IMR-90 (cell line): ENCODE measurements at regions not wholly inside any gene's neighbourhood (a gene's known extent, or its start where the extent isn't known, plus 50 kb on each side); places are given as distances from the start of the nearest gene placed in this dataset.

Experiments
- ATAC-seq: fragments of 200-7000 bp; cut with Tn5 transposase; 2 replicates; pipeline ENCODE4 v1.9.1; 2020; ENCODE audit warnings: low read depth, mild to moderate bottlenecking, moderate library complexity
- BruUV-seq: library from RNA; stranded (reverse); fragments of 400-500 nt; replicated peaks from 2 replicates; lab custom pipeline; 2021; lab: Mats Ljungman, UMichigan
- CTCF ChIA-PET: fragments of 300-600 bp; formaldehyde crosslinking; extraction: SDS; loops from one replicate; lab custom pipeline; 2021; ENCODE audit warnings: antibody characterized with exemption; lab: Yijun Ruan, JAX
- POLR2A ChIA-PET: fragments of 300-600 bp; sonication (Branson Sonifier 250); formaldehyde crosslinking; loops from one replicate; lab custom pipeline; 2022; ENCODE audit warnings: antibody characterized with exemption; ENCODE audit not compliant: unreplicated experiment; lab: Charles Lee
- DNase-seq: peaks from one replicate; pipeline ENCODE4 v3.0.0; 2013
- H2AFZ ChIP-seq: replicated peaks from 2 replicates; pipeline ENCODE3; 2013; ENCODE audit warnings: low read length, mild to moderate bottlenecking; ENCODE audit not compliant: poor library complexity
- H2AK5ac ChIP-seq: 2 replicates; pipeline ENCODE4 v1.6.1; 2013; ENCODE audit warnings: low read depth, low read length, inconsistent platforms
- H2AK9ac ChIP-seq: replicated peaks from 2 replicates; pipeline ENCODE3; 2013; ENCODE audit warnings: mild to moderate bottlenecking, low read depth, low read length, moderate library complexity; ENCODE audit not compliant: poor library complexity
- H2BK120ac ChIP-seq: 2 replicates; pipeline ENCODE4 v1.6.1; 2013; ENCODE audit warnings: low read depth, low read length, inconsistent platforms
- H2BK15ac ChIP-seq: 3 replicates; pipeline ENCODE4 v1.6.1; 2013; ENCODE audit warnings: low read depth, low read length, inconsistent platforms
- H2BK20ac ChIP-seq: 2 replicates; pipeline ENCODE4 v1.6.1; 2013; ENCODE audit warnings: low read depth, mild to moderate bottlenecking, inconsistent platforms, low read length, moderate library complexity
- H2BK5ac ChIP-seq: 2 replicates; pipeline ENCODE4 v1.6.1; 2013; ENCODE audit warnings: mild to moderate bottlenecking, low read depth, low read length, inconsistent platforms; ENCODE audit not compliant: poor library complexity, severe bottlenecking
- H3K14ac ChIP-seq: replicated peaks from 2 replicates; pipeline ENCODE4 v1.6.1; 2013; ENCODE audit warnings: low read depth, low read length, inconsistent platforms
- H3K18ac ChIP-seq: 2 replicates; pipeline ENCODE4 v1.6.1; 2013; ENCODE audit warnings: low read depth, low read length, control low read depth
- H3K23ac ChIP-seq: 2 replicates; pipeline ENCODE4 v1.6.1; 2013; ENCODE audit warnings: low read depth, low read length, inconsistent platforms
- H3K27ac ChIP-seq: 2 replicates; pipeline ENCODE4 v1.5.1; 2013; ENCODE audit warnings: mild to moderate bottlenecking, control low read depth, low read length; ENCODE audit not compliant: insufficient read depth
- H3K27me3 ChIP-seq: 2 replicates; pipeline ENCODE4 v1.6.1; 2013; ENCODE audit warnings: low read length; ENCODE audit not compliant: control insufficient read depth, insufficient read depth
- H3K36me3 ChIP-seq: 2 replicates; pipeline ENCODE4 v1.6.1; 2013; ENCODE audit warnings: low read length, mixed read lengths; ENCODE audit not compliant: control insufficient read depth, insufficient read depth
- H3K4ac ChIP-seq: 2 replicates; pipeline ENCODE4 v1.6.1; 2013; ENCODE audit warnings: low read depth, low read length, inconsistent platforms
- H3K4me1 ChIP-seq: 2 replicates; pipeline ENCODE4 v1.6.1; 2013; ENCODE audit warnings: low read length, mixed read lengths; ENCODE audit not compliant: control insufficient read depth, insufficient read depth
- H3K4me2 ChIP-seq: 2 replicates; pipeline ENCODE4 v1.6.1; 2013; ENCODE audit warnings: low read depth, mild to moderate bottlenecking, control low read depth, low read length, moderate library complexity
- H3K4me3 ChIP-seq: 2 replicates; pipeline ENCODE4 v1.5.1; 2013; ENCODE audit warnings: low read depth, mild to moderate bottlenecking, control low read depth, low read length, moderate library complexity; ENCODE audit not compliant: insufficient read depth
- H3K56ac ChIP-seq: 2 replicates; pipeline ENCODE4 v1.6.1; 2013; ENCODE audit warnings: low read length, inconsistent platforms; ENCODE audit not compliant: insufficient read depth; ENCODE audit errors: extremely low read depth
- H3K79me1 ChIP-seq, 2 experiments: 2 replicates each; pipeline ENCODE4 v1.6.1; 2013; ENCODE audit warnings: low read length in 2 of 2, inconsistent platforms in 1 of 2, low read depth in 1 of 2
- H3K9ac ChIP-seq: 2 replicates; pipeline ENCODE4 v1.6.1; 2013; ENCODE audit warnings: low read depth, low read length, control low read depth
- H3K9me1 ChIP-seq: 2 replicates; pipeline ENCODE4 v1.6.1; 2013; ENCODE audit warnings: low read length, inconsistent platforms; ENCODE audit not compliant: insufficient read depth
- H3K9me3 ChIP-seq: 2 replicates; pipeline ENCODE4 v1.6.1; 2013; ENCODE audit warnings: low read length; ENCODE audit not compliant: control insufficient read depth, insufficient read depth
- H4K20me1 ChIP-seq: 2 replicates; pipeline ENCODE4 v1.6.1; 2013; ENCODE audit warnings: low read length, inconsistent platforms; ENCODE audit not compliant: insufficient read depth
- H4K5ac ChIP-seq: 2 replicates; pipeline ENCODE4 v1.6.1; 2013; ENCODE audit warnings: mild to moderate bottlenecking, low read depth, low read length, control low read depth
- H4K8ac ChIP-seq, 2 experiments: 2 replicates each; pipeline ENCODE4 v1.6.1; 2013; ENCODE audit warnings: low read depth in 2 of 2, low read length in 2 of 2, control low read depth in 1 of 2, inconsistent platforms in 1 of 2
- H4K91ac ChIP-seq: 2 replicates; pipeline ENCODE4 v1.6.1; 2013; ENCODE audit warnings: low read depth, low read length, inconsistent platforms; ENCODE audit not compliant: insufficient read depth
- CEBPB ChIP-seq: IDR thresholded peaks from 2 replicates; pipeline ENCODE4 v1.6.1; 2012; ENCODE audit warnings: low read depth, low read length, improper control_type of control experiment
- MAFK ChIP-seq: IDR thresholded peaks from 2 replicates; pipeline ENCODE4 v1.6.1; 2012; ENCODE audit warnings: low read depth, low read length, improper control_type of control experiment
- MAZ ChIP-seq: IDR thresholded peaks from 2 replicates; pipeline ENCODE4 v1.6.1; 2012; ENCODE audit warnings: low read depth, mild to moderate bottlenecking, low read length, improper control_type of control experiment, moderate library complexity, borderline replicate concordance
- MXI1 ChIP-seq: IDR thresholded peaks from 2 replicates; pipeline ENCODE4 v1.6.1; 2012; ENCODE audit warnings: low read depth, mild to moderate bottlenecking, low read length, moderate library complexity, borderline replicate concordance
- NFE2L2 ChIP-seq: fragments of 150-350 bp; IDR thresholded peaks from 2 replicates; pipeline ENCODE4 v1.6.1; 2016; ENCODE audit warnings: low read depth, mild to moderate bottlenecking, low read length
- RAD21 ChIP-seq: IDR thresholded peaks from 2 replicates; pipeline ENCODE4 v1.6.1; 2012; ENCODE audit warnings: low read length, improper control_type of control experiment
- SMC3 ChIP-seq: fragments of 150-350 bp; IDR thresholded peaks from 2 replicates; pipeline ENCODE4 v1.6.1; 2016; ENCODE audit warnings: low read depth, mild to moderate bottlenecking, antibody characterized with exemption, low read length, moderate library complexity
- WGBS, 2 experiments: methylation state at CpG; one replicate each; pipeline versions ENCODE4 v1.1.5 to v1.1.7; 2013; ENCODE audit warnings: missing lambda C conversion rate in 2 of 2; ENCODE audit not compliant: insufficient read length in 1 of 2; ENCODE audit errors: extremely low coverage in 2 of 2; 5-methylcytosine and 5-hydroxymethylcytosine counted together
- dilution Hi-C: fragments of 300-500 bp; cut with HindIII; formaldehyde crosslinking; loops from one replicate; pipeline ENCODE4 v1.14.3; 2018; ENCODE audit warnings: low sequenced_read_pairs; ENCODE audit not compliant: unreplicated experiment
- in situ Hi-C: fragments of 300-500 bp; cut with MboI; formaldehyde crosslinking; loops from 3 replicates; pipeline ENCODE4 v1.14.3; 2019; ENCODE audit warnings: low sequenced_read_pairs, inconsistent platforms, mixed read lengths
- intact Hi-C: fragments of 100-400 bp; cut with micrococcal nuclease; formaldehyde crosslinking; loops from 2 replicates; pipeline ENCODE4 v1.10.0; 2022
- TF ChIP-seq, protein P1 (sequence below): fragments of 150-350 bp; IDR thresholded peaks from 2 replicates; pipeline ENCODE4 v1.6.1; 2017; ENCODE audit warnings: mild to moderate bottlenecking, antibody characterized with exemption, low read length, low read depth

DNA sequence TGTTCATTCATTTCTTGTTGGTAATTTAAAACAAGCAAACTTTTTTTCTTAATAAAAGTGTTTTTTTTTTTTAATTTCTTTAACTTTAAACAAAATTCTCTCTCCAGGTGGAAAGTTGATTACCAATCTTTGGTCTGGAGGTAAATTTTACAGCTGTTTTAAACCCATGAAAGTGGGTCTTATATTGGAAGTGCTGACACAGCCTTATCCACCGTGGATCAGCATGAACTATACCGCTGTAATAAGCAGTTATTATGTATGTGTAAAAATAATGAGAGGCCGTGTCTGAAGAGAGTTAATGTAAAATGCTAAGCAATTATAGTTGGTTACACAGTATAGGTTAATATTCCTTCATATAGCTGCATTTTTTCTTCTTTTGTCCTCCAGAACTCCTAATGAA lies 378.1 kb upstream of the ATP5MC3 start:
- no peak for ATAC-seq
- intact Hi-C loops, result no loop called here
- 70% methylated on average over 2 of the region's 3 CpGs; no CpG with 5 or more reads in 1 of the 2 experiments for WGBS, 2 experiments
- H4K20me1 ChIP-seq, result no peaks in the 10 kb centered on the region
- no peak overlapping the region for H2BK120ac ChIP-seq
- no peak overlapping the region for H3K14ac ChIP-seq
- no peaks in the 10 kb centered on the region for H3K9me1 ChIP-seq
- H4K8ac ChIP-seq, result no peak overlapping the region
- no peak overlapping the region for H3K23ac ChIP-seq
- H3K79me1 ChIP-seq, result no peaks in the 10 kb centered on the region
- no peak overlapping the region for H4K91ac ChIP-seq
- H2AK5ac ChIP-seq, result no peak overlapping the region
- ChIA-PET CTCF (no interaction called here), POLR2A (no interaction called here)
- H2BK5ac ChIP-seq, result no peak overlapping the region
- H3K9ac ChIP-seq, result no peak overlapping the region
- DNase-seq, result no peak
- no peaks in the 10 kb centered on the region; the same call in 1 of the 2 replicates for H3K27me3 ChIP-seq
- H2AK9ac ChIP-seq, result no peak overlapping the region
- no peak overlapping the region for H2AFZ ChIP-seq
- no peak overlapping the region for H3K4me2 ChIP-seq
- dilution Hi-C loops, result no loop called here
- H3K36me3 ChIP-seq, result no peaks in the 10 kb centered on the region
- H3K4me3 ChIP-seq, result no peak overlapping the region
- no peaks in the 10 kb centered on the region for H3K9me3 ChIP-seq
- no peak overlapping the region for H3K4ac ChIP-seq
- H4K5ac ChIP-seq, result no peak overlapping the region
- no TSS peak for BruUV-seq
- TF ChIP-seq SMC3 (no peak), MXI1 (no peak), MAZ (no peak), NFE2L2 (no peak), CEBPB (no peak), RAD21 (no peak), MAFK (peak; percentile 58)
- TF ChIP-seq, protein P1, sequence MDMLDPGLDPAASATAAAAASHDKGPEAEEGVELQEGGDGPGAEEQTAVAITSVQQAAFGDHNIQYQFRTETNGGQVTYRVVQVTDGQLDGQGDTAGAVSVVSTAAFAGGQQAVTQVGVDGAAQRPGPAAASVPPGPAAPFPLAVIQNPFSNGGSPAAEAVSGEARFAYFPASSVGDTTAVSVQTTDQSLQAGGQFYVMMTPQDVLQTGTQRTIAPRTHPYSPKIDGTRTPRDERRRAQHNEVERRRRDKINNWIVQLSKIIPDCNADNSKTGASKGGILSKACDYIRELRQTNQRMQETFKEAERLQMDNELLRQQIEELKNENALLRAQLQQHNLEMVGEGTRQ, result no peak
- no peak overlapping the region for H3K27ac ChIP-seq
- H2BK20ac ChIP-seq, result no peak overlapping the region
- H3K4me1 ChIP-seq, result no peaks in the 10 kb centered on the region
- no peak overlapping the region for H3K56ac ChIP-seq
- H2BK15ac ChIP-seq, result no peak overlapping the region
- in situ Hi-C loops, result no loop called here
- H3K18ac ChIP-seq, result no peak overlapping the region
